GM12878 (cell line): ENCODE measurements at regions not wholly inside any gene's neighbourhood (a gene's known extent, or its start where the extent isn't known, plus 50 kb on each side); places are given as distances from the start of the nearest gene placed in this dataset.

Experiments used
- CBFB ChIP-seq: IDR thresholded peaks from 2 replicates; pipeline ENCODE4 v1.6.1; 2016; ENCODE audit warnings: antibody characterized with exemption, low read depth
- CHD1 ChIP-seq: IDR thresholded peaks from 2 replicates; pipeline ENCODE4 v1.6.1; 2012; ENCODE audit warnings: low read depth, low read length, improper control_type of control experiment
- POLR2AphosphoS5 ChIP-seq: IDR thresholded peaks from 2 replicates; pipeline ENCODE4 v1.6.1; 2011; ENCODE audit warnings: mild to moderate bottlenecking, low read length, inconsistent platforms
- RAD51 ChIP-seq: fragments of 450-650 bp; IDR thresholded peaks from 2 replicates; pipeline ENCODE4 v1.6.1; 2016; ENCODE audit warnings: moderate library complexity, mild to moderate bottlenecking, inconsistent platforms
- RFX5 ChIP-seq: IDR thresholded peaks from 2 replicates; pipeline ENCODE4 v1.6.1; 2011; ENCODE audit warnings: low read depth, low read length, improper control_type of control experiment
- SIX5 ChIP-seq: IDR thresholded peaks from 2 replicates; pipeline ENCODE4 v1.6.1; 2011; ENCODE audit warnings: mild to moderate bottlenecking, low read depth, low read length, moderate library complexity; ENCODE audit not compliant: severe bottlenecking
- ZNF207 ChIP-seq: fragments of 450-650 bp; IDR thresholded peaks from 2 replicates; pipeline ENCODE4 v1.6.1; 2014; ENCODE audit warnings: antibody characterized with exemption, mild to moderate bottlenecking, borderline replicate concordance
- ZSCAN29 ChIP-seq: fragments of 450-650 bp; IDR thresholded peaks from 2 replicates; pipeline ENCODE4 v1.6.1; 2017; ENCODE audit warnings: mild to moderate bottlenecking, moderate library complexity
- TF ChIP-seq, protein P1 (sequence below): IDR thresholded peaks from 2 replicates; pipeline ENCODE4 v1.6.1; 2011; ENCODE audit warnings: mild to moderate bottlenecking, low read depth, low read length, moderate library complexity; ENCODE audit not compliant: insufficient replicate concordance
- TF ChIP-seq, protein P2 (sequence below): fragments of 450-650 bp; IDR thresholded peaks from 2 replicates; pipeline ENCODE4 v1.6.1; 2017; ENCODE audit warnings: mild to moderate bottlenecking
- TF ChIP-seq, protein P3 (sequence below): fragments of 450-650 bp; IDR thresholded peaks from 2 replicates; pipeline ENCODE4 v1.6.1; 2017; ENCODE audit warnings: borderline replicate concordance
- TF ChIP-seq, protein P4 (sequence below): IDR thresholded peaks from 2 replicates; pipeline ENCODE4 v1.6.1; 2012; ENCODE audit warnings: low read depth, low read length, improper control_type of control experiment
- TF ChIP-seq, protein P5 (sequence below): fragments of 450-650 bp; IDR thresholded peaks from 2 replicates; pipeline ENCODE4 v1.6.1; 2016; ENCODE audit warnings: mild to moderate bottlenecking

DNA sequence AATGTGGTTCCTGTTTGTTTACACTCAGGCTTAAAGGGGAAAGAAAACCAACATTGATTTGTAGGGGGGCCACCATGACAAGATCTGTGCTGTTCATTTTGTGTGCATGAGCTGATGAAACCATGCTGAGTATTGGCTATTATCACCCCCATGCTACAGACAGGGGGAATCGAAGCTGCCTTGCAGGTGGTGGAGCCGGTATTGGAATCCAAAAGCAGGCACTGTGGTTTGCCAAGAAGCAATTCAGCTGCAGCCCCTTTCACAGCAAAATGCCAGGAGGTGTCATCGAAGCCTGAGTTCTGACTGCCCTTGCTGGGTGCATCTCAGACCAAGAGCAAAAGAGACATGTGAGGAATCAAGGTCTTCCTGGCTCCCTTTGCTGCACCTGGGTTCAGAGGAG lies 221.9 kb downstream of the UXS1 start (continued):
- TF ChIP-seq, protein P1, sequence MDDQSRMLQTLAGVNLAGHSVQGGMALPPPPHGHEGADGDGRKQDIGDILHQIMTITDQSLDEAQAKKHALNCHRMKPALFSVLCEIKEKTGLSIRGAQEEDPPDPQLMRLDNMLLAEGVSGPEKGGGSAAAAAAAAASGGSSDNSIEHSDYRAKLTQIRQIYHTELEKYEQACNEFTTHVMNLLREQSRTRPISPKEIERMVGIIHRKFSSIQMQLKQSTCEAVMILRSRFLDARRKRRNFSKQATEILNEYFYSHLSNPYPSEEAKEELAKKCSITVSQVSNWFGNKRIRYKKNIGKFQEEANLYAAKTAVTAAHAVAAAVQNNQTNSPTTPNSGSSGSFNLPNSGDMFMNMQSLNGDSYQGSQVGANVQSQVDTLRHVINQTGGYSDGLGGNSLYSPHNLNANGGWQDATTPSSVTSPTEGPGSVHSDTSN, result no peak
- TF ChIP-seq ZNF207 (no peak), POLR2AphosphoS5 (no peak), RAD51 (no peak), CBFB (no peak), RFX5 (no peak), CHD1 (no peak), ZSCAN29 (no peak), SIX5 (no peak)
- TF ChIP-seq, protein P2, sequence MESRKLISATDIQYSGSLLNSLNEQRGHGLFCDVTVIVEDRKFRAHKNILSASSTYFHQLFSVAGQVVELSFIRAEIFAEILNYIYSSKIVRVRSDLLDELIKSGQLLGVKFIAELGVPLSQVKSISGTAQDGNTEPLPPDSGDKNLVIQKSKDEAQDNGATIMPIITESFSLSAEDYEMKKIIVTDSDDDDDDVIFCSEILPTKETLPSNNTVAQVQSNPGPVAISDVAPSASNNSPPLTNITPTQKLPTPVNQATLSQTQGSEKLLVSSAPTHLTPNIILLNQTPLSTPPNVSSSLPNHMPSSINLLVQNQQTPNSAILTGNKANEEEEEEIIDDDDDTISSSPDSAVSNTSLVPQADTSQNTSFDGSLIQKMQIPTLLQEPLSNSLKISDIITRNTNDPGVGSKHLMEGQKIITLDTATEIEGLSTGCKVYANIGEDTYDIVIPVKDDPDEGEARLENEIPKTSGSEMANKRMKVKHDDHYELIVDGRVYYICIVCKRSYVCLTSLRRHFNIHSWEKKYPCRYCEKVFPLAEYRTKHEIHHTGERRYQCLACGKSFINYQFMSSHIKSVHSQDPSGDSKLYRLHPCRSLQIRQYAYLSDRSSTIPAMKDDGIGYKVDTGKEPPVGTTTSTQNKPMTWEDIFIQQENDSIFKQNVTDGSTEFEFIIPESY, result no peak
- TF ChIP-seq, protein P3, sequence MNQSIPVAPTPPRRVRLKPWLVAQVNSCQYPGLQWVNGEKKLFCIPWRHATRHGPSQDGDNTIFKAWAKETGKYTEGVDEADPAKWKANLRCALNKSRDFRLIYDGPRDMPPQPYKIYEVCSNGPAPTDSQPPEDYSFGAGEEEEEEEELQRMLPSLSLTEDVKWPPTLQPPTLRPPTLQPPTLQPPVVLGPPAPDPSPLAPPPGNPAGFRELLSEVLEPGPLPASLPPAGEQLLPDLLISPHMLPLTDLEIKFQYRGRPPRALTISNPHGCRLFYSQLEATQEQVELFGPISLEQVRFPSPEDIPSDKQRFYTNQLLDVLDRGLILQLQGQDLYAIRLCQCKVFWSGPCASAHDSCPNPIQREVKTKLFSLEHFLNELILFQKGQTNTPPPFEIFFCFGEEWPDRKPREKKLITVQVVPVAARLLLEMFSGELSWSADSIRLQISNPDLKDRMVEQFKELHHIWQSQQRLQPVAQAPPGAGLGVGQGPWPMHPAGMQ, result no peak
- TF ChIP-seq, protein P4, sequence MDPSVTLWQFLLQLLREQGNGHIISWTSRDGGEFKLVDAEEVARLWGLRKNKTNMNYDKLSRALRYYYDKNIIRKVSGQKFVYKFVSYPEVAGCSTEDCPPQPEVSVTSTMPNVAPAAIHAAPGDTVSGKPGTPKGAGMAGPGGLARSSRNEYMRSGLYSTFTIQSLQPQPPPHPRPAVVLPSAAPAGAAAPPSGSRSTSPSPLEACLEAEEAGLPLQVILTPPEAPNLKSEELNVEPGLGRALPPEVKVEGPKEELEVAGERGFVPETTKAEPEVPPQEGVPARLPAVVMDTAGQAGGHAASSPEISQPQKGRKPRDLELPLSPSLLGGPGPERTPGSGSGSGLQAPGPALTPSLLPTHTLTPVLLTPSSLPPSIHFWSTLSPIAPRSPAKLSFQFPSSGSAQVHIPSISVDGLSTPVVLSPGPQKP, result no peak
- TF ChIP-seq, protein P5, sequence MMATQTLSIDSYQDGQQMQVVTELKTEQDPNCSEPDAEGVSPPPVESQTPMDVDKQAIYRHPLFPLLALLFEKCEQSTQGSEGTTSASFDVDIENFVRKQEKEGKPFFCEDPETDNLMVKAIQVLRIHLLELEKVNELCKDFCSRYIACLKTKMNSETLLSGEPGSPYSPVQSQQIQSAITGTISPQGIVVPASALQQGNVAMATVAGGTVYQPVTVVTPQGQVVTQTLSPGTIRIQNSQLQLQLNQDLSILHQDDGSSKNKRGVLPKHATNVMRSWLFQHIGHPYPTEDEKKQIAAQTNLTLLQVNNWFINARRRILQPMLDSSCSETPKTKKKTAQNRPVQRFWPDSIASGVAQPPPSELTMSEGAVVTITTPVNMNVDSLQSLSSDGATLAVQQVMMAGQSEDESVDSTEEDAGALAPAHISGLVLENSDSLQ, result no peak
